ENCODE measurements at regions not wholly inside any gene's neighbourhood (a gene's known extent, or its start where the extent isn't known, plus 50 kb on each side); places are given as distances from the start of the nearest gene placed in this dataset.
"Not testable (repeated sequence)": the region's sequence is repeated elsewhere in the genome, so short reads cannot be mapped to it uniquely, and the experiment has no call there.

- no peak for TF ChIP-seq CTCF (IDR thresholded peaks at IDR 0.05; ENCODE audit: low read depth, low read length)
- no peak for DNase-seq (ENCODE audit: extremely low read depth, low read depth)
Observed at GRCh38 chr2:199196686-199197085, 261.1 kb downstream of the SATB2 start.

- no peak for TF ChIP-seq CTCF (IDR thresholded peaks at IDR 0.05; ENCODE audit: low read depth, low read length)
Observed at GRCh38 chr2:199195927-199196502, 261.7 kb downstream of the SATB2 start.

GRCh38 chr2:199191461-199191860, 266.3 kb downstream of the SATB2 start:
- no peak for DNase-seq (ENCODE audit: extremely low read depth, low read depth)
- no peak for TF ChIP-seq CTCF (IDR thresholded peaks at IDR 0.05; ENCODE audit: low read depth, low read length)

More at GRCh38 chr2:199195927-199196502, 261.7 kb downstream of the SATB2 start:
- DNase-seq (ENCODE audit: extremely low read depth, low read depth) = no peak

GRCh38 chr2:199189229-199189628, 268.5 kb downstream of the SATB2 start:
- TF ChIP-seq CTCF (IDR thresholded peaks at IDR 0.05; ENCODE audit: low read depth, low read length) = no peak
- DNase-seq (ENCODE audit: extremely low read depth, low read depth) = no peak

DNA sequence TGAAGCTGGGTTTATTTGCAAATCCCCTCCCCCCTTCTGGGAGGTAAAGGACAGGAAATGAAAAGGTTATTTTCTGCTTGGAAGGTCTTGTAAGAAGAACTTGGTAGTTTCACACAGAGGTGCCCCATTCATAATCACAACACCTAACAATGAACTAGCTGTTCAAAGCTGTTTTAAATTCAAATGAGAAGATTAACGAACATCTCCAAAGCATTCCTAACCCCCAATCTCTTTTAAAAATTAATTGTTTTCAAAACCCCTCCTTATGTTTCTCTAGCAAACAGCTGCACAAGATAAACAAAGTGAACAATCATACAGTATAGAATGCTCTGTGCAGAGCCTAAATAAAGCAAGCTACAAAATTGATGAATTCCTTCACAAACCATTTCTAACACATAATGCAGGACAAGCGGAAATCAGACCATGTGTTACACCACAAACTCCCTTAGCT, 271.4 kb downstream of the SATB2 start:
- no peak for TF ChIP-seq CTCF (IDR thresholded peaks at IDR 0.05; ENCODE audit: low read depth, low read length)

DNA sequence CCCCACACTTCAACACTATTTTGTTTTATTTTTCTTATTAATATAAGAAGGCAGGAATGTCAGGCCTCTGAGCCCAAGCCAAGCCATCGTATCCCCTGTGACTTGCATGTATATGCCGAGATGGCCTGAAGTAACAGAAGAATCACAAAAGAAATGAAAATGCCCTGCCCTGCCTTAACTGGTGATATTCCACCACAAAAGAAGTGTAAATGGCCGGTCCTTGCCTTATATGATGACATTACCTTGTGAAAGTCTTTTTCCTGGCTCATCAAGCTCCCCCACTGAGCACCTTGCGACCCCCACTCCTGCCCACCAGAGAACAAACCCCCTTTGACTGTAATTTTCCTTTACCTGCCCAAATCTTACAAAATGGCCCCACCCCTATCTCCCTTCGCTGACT, 272.6 kb downstream of the SATB2 start:
- not testable (repeated sequence) for DNase-seq (ENCODE audit: extremely low read depth, low read depth)

More for the DNA sequence above, 271.4 kb downstream of the SATB2 start:
- DNase-seq (ENCODE audit: extremely low read depth, low read depth) = no peak

DNA sequence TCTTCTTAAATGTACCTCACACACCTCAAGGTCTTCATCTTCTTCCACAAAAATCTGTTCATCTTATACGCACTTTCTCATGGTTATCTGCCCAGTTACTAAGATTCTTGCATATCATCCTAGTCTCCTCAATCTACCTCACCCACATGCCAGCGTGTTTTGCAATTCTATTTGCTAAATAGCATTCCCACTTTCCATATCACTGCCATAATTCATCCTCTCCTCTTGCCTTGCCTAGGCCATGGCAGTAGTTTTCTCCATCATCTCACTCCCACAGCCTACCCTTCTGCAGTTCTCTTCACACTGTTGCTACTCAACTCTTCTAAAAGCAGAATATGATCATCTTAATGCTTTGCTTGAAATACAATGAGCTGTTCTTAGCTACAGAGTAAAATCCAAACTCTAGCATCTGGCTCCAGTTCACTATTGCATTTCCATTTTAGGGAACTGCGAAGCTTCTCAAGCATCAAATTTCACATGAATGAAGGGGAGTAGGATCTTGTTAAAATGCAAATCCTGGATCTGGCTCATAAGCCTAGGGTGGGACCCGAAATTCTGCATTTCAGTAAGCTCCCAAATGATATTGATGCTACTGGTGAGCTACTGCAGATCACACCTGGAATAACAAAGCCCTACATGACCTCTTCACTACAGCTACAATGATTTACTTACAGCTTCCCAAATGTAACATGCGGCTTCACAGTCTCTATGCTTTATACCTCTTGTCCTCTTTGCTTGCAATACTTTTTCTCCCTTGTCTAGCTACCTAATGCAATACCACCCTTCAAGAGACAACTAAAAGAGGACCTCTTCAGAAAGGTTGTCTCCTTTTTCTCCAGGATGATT, 293.9 kb downstream of the SATB2 start:
- DNase-seq (ENCODE audit: extremely low read depth, low read depth) = no peak
- no peak for TF ChIP-seq CTCF (IDR thresholded peaks at IDR 0.05; ENCODE audit: low read depth, low read length)
